Sciatic nerve (tissue), 2 donors: ENCODE measurements at regions not wholly inside any gene's neighbourhood (a gene's known extent, or its start where the extent isn't known, plus 50 kb on each side); places are given as distances from the start of the nearest gene placed in this dataset.

Experiments used
- ATAC-seq: fragments of 200-7000 bp; cut with Tn5 transposase; one replicate; pipeline ENCODE4 v1.9.1; 2020; ENCODE audit warnings: mild to moderate bottlenecking, moderate library complexity
- DNase-seq: peaks from one replicate; pipeline ENCODE4 v3.0.0-alpha.2; 2020; ENCODE audit warnings: low spot score
- intact Hi-C: fragments of 100-400 bp; cut with DNase I; formaldehyde crosslinking; loops from one replicate; pipeline ENCODE4 v1.14.2; 2022
- donor health status: DM: no; HTN: no; CAD: no.
- donor health status: DM: no; HTN: no; CAD: no.

- intact Hi-C loops = no loop called here
- no peak for ATAC-seq
- DNase-seq = no peak
Observed at GRCh38 chr2:225165052-225165451, 122.8 kb upstream of the DOCK10 start.

- DNase-seq (no peak), ATAC-seq (no peak)
- intact Hi-C loops = no loop called here
Observed at GRCh38 chr2:225164401-225165050, 122.3 kb upstream of the DOCK10 start.

- ATAC-seq = no peak
- intact Hi-C loops = no loop called here
Observed at GRCh38 chr2:225158360-225158759, 116.1 kb upstream of the DOCK10 start.

GRCh38 chr2:225156853-225157451, 114.7 kb upstream of the DOCK10 start:
- ATAC-seq = no peak
- DNase-seq = no peak
- intact Hi-C loops = no loop called here

More at GRCh38 chr2:225158360-225158759, 116.1 kb upstream of the DOCK10 start:
- no peak for DNase-seq

GRCh38 chr2:225140723-225141122, 98.5 kb upstream of the DOCK10 start:
- intact Hi-C loops = no loop called here

GRCh38 chr2:225137971-225138370, 95.7 kb upstream of the DOCK10 start:
- ATAC-seq = no peak
- no peak for DNase-seq
- intact Hi-C loops = no loop called here

More at GRCh38 chr2:225140723-225141122, 98.5 kb upstream of the DOCK10 start:
- no peak for DNase-seq
- no peak for ATAC-seq

GRCh38 chr2:225136552-225136951, 94.3 kb upstream of the DOCK10 start:
- no peak for DNase-seq
- intact Hi-C loops = no loop called here
- no peak for ATAC-seq

GRCh38 chr2:225131898-225132297, 89.6 kb upstream of the DOCK10 start:
- DNase-seq (no peak), ATAC-seq (no peak)
- intact Hi-C loops = no loop called here

- no peak for ATAC-seq
- no peak for DNase-seq
- intact Hi-C loops = no loop called here
Observed at GRCh38 chr2:225130093-225130492, 87.8 kb upstream of the DOCK10 start.

- ATAC-seq (no peak), DNase-seq (no peak)
- intact Hi-C loops = no loop called here
Observed at GRCh38 chr2:225124311-225125017, 82.2 kb upstream of the DOCK10 start.

GRCh38 chr2:225122583-225123486, 80.6 kb upstream of the DOCK10 start:
- ATAC-seq = no peak
- DNase-seq = no peak
- intact Hi-C loops = no loop called here

- intact Hi-C loops = no loop called here
- ATAC-seq (no peak), DNase-seq (no peak)
Observed at GRCh38 chr2:225122007-225122406, 79.7 kb upstream of the DOCK10 start.

GRCh38 chr2:225120186-225120585, 77.9 kb upstream of the DOCK10 start:
- DNase-seq (no peak), ATAC-seq (no peak)
- intact Hi-C loops = no loop called here

- DNase-seq = no peak
- intact Hi-C loops = no loop called here
- ATAC-seq = no peak
Observed at GRCh38 chr2:225117051-225117716, 74.9 kb upstream of the DOCK10 start.

GRCh38 chr2:225114786-225115323, 72.6 kb upstream of the DOCK10 start:
- no peak for ATAC-seq
- intact Hi-C loops = no loop called here
- DNase-seq = no peak

GRCh38 chr2:225113371-225114015, 71.2 kb upstream of the DOCK10 start:
- ATAC-seq = peak; percentile 42
- intact Hi-C loops = no loop called here
- no peak for DNase-seq

- ATAC-seq = peak; percentile 45
Observed at GRCh38 chr2:225112362-225113126, 70.3 kb upstream of the DOCK10 start.

More at GRCh38 chr2:225112362-225113126, 70.3 kb upstream of the DOCK10 start:
- intact Hi-C loops = no loop called here
- no peak for DNase-seq
